A549 (cell line): ENCODE measurements at regions not wholly inside any gene's neighbourhood (a gene's known extent, or its start where the extent isn't known, plus 50 kb on each side); places are given as distances from the start of the nearest gene placed in this dataset.

Experiments
- ATAC-seq, 2 experiments: fragments of 200-7000 bp in 1 of 2; fragments of >200 bp in 1 of 2; cut with Nextera tagmentation in 1 of 2; cut with Tn5 transposase in 1 of 2; 3 replicates each; pipeline versions ENCODE4 v1.8.0 to v1.9.1; 2018 to 2020; ENCODE audit warnings: mild to moderate bottlenecking in 1 of 2, moderate library complexity in 1 of 2
- CTCF ChIA-PET: fragments of 300-600 bp; sonication (Branson Sonifier 250); formaldehyde crosslinking; extraction: SDS; loops from one replicate; lab custom pipeline; 2021; ENCODE audit warnings: antibody characterized with exemption, inconsistent platforms; lab: Yijun Ruan, JAX
- POLR2A ChIA-PET: fragments of 350-600 bp; formaldehyde crosslinking; extraction: SDS; loops from one replicate; lab custom pipeline; 2021; ENCODE audit warnings: antibody characterized with exemption, inconsistent platforms; lab: Yijun Ruan, JAX
- DNase-seq, 2 experiments: peaks; one replicate each; pipeline versions ENCODE4 v3.0.0 to v3.0.0-alpha.2; 2011 to 2016; ENCODE audit warnings: low read depth in 1 of 2, low spot score in 1 of 2
- FAIRE-seq: peaks from 2 replicates; lab custom pipeline; 2011; peaks lifted over from hg19 to GRCh38; lab: Jason Lieb, UNC
- H3K27ac ChIP-seq, 2 experiments: fragments of >200 bp; sonication (Bioruptor Twin); formaldehyde crosslinking; 3 replicates each; pipeline ENCODE4 v1.5.1; 2016 to 2017
- H3K4me1 ChIP-seq: fragments of >200 bp; sonication (Bioruptor Twin); formaldehyde crosslinking; 3 replicates; pipeline ENCODE4 v1.6.1; 2016
- H3K4me2 ChIP-seq: fragments of >200 bp; sonication (Bioruptor Twin); formaldehyde crosslinking; 3 replicates; pipeline ENCODE4 v1.6.1; 2016
- H3K4me3 ChIP-seq: fragments of >200 bp; sonication (Bioruptor Twin); formaldehyde crosslinking; 3 replicates; pipeline ENCODE4 v1.5.1; 2016
- H3K9me3 ChIP-seq: fragments of >200 bp; sonication (Bioruptor Twin); formaldehyde crosslinking; 3 replicates; pipeline ENCODE4 v1.6.1; 2016
- CBX2 ChIP-seq: fragments of 200-600 bp; sonication (generic); IDR thresholded peaks from 2 replicates; pipeline ENCODE4 v1.6.1; 2016; ENCODE audit warnings: low read depth, mild to moderate bottlenecking, borderline replicate concordance
- CBX8 ChIP-seq: fragments of 200-600 bp; sonication (generic); IDR thresholded peaks from 2 replicates; pipeline ENCODE4 v1.6.1; 2016
- CHD2 ChIP-seq: fragments of 150-350 bp; IDR thresholded peaks from 2 replicates; pipeline ENCODE4 v1.6.1; 2014; ENCODE audit warnings: low read length; ENCODE audit not compliant: partially characterized antibody
- CHD4 ChIP-seq: fragments of 200-600 bp; sonication (generic); IDR thresholded peaks from 2 replicates; pipeline ENCODE4 v1.6.1; 2016; ENCODE audit warnings: antibody characterized with exemption, mild to moderate bottlenecking, borderline replicate concordance
- EHMT2 ChIP-seq: fragments of 200-600 bp; sonication (generic); IDR thresholded peaks from 2 replicates; pipeline ENCODE4 v1.6.1; 2016; ENCODE audit warnings: antibody characterized with exemption, low read depth, mild to moderate bottlenecking, moderate library complexity
- EP300 ChIP-seq, 2 experiments: fragments of >200 bp; sonication (Bioruptor Twin); formaldehyde crosslinking; IDR thresholded peaks; 2 replicates in 1 of 2; 3 replicates in 1 of 2; pipeline ENCODE4 v1.6.1; 2016 to 2017
- FOSB ChIP-seq: fragments of 250-450 bp; sonication (Bioruptor Pico); IDR thresholded peaks from 2 replicates; pipeline ENCODE4 v1.5.0; 2020; ENCODE audit warnings: mild to moderate bottlenecking, moderate library complexity
- FOSL2 ChIP-seq, 2 experiments: fragments of 450-650 bp in 1 of 2; fragments of >200 bp in 1 of 2; sonication (Bioruptor Twin) in 1 of 2; formaldehyde crosslinking; IDR thresholded peaks; 2 replicates each; pipeline versions ENCODE4 v1.5.0 to v1.6.1; 2016 to 2020; ENCODE audit warnings: mild to moderate bottlenecking in 1 of 2, moderate library complexity in 1 of 2
- FOXS1 ChIP-seq: fragments of 250-450 bp; sonication (Bioruptor Pico); IDR thresholded peaks from 2 replicates; pipeline ENCODE4 v1.5.0; 2020; ENCODE audit warnings: mild to moderate bottlenecking, moderate library complexity
- HEYL ChIP-seq: fragments of 250-450 bp; sonication (Bioruptor Pico); IDR thresholded peaks from 2 replicates; pipeline ENCODE4 v1.8.0; 2021; ENCODE audit warnings: mild to moderate bottlenecking, moderate library complexity
- HOXB13 ChIP-seq: fragments of 250-450 bp; sonication (Bioruptor Pico); IDR thresholded peaks from 2 replicates; pipeline ENCODE4 v1.5.0; 2020; ENCODE audit warnings: low read depth, mild to moderate bottlenecking, moderate library complexity
- KDM5A ChIP-seq: fragments of 200-600 bp; sonication (generic); IDR thresholded peaks from 2 replicates; pipeline ENCODE4 v1.6.1; 2016; ENCODE audit warnings: antibody characterized with exemption, mild to moderate bottlenecking
- MAZ ChIP-seq: fragments of 150-350 bp; IDR thresholded peaks from 2 replicates; pipeline ENCODE4 v1.6.1; 2014; ENCODE audit warnings: antibody characterized with exemption, low read depth, low read length, borderline replicate concordance
- PHF8 ChIP-seq: fragments of 200-600 bp; sonication (generic); IDR thresholded peaks from 2 replicates; pipeline ENCODE4 v1.6.1; 2016; ENCODE audit warnings: low read depth, mild to moderate bottlenecking, antibody characterized with exemption, moderate library complexity, borderline replicate concordance
- POLR2A ChIP-seq: IDR thresholded peaks from 2 replicates; pipeline ENCODE4 v1.6.1; 2012; ENCODE audit warnings: mild to moderate bottlenecking, low read length
- RARB ChIP-seq: fragments of 250-450 bp; sonication (Bioruptor Pico); IDR thresholded peaks from 2 replicates; pipeline ENCODE4 v1.8.0; 2021; ENCODE audit warnings: mild to moderate bottlenecking, moderate library complexity
- RCOR1 ChIP-seq: fragments of 150-350 bp; IDR thresholded peaks from 2 replicates; pipeline ENCODE4 v1.6.1; 2014; ENCODE audit warnings: antibody characterized with exemption, low read length, low read depth
- SMC3 ChIP-seq: fragments of >200 bp; sonication (Bioruptor Twin); formaldehyde crosslinking; IDR thresholded peaks from 3 replicates; pipeline ENCODE4 v1.6.1; 2018; ENCODE audit warnings: inconsistent platforms
- SREBF2 ChIP-seq: fragments of 450-650 bp; IDR thresholded peaks from 2 replicates; pipeline ENCODE4 v1.6.1; 2014; ENCODE audit warnings: mild to moderate bottlenecking, moderate library complexity
- TFCP2L1 ChIP-seq: fragments of 250-450 bp; sonication (Bioruptor Pico); IDR thresholded peaks from 2 replicates; pipeline ENCODE4 v1.5.0; 2021; ENCODE audit warnings: mild to moderate bottlenecking
- WGBS: methylation state at CpG from one replicate; pipeline ENCODE4 v1.1.6; 2017; ENCODE audit errors: missing lambda C conversion rate; 5-methylcytosine and 5-hydroxymethylcytosine counted together
- TF ChIP-seq, protein P1 (sequence below): fragments of 150-350 bp; IDR thresholded peaks from 2 replicates; pipeline ENCODE4 v1.6.1; 2014; ENCODE audit warnings: low read depth, mild to moderate bottlenecking, low read length
- TF ChIP-seq, protein P2 (sequence below): fragments of 250-450 bp; sonication (Bioruptor Pico); IDR thresholded peaks from 2 replicates; pipeline ENCODE4 v1.5.0; 2021; ENCODE audit warnings: mild to moderate bottlenecking, moderate library complexity, borderline replicate concordance
- TF ChIP-seq, protein P3 (sequence below): fragments of >200 bp; sonication (Bioruptor Twin); formaldehyde crosslinking; IDR thresholded peaks from 3 replicates; pipeline ENCODE4 v1.5.1; 2016
- TF ChIP-seq, protein P4 (sequence below): IDR thresholded peaks from 2 replicates; pipeline ENCODE4 v1.6.1; 2012; ENCODE audit warnings: low read depth, borderline replicate concordance
- TF ChIP-seq, protein P5 (sequence below): IDR thresholded peaks from 2 replicates; pipeline ENCODE4 v1.6.1; 2012
- TF ChIP-seq, protein P6 (sequence below): IDR thresholded peaks from 2 replicates; pipeline ENCODE4 v1.6.1; 2012

DNA sequence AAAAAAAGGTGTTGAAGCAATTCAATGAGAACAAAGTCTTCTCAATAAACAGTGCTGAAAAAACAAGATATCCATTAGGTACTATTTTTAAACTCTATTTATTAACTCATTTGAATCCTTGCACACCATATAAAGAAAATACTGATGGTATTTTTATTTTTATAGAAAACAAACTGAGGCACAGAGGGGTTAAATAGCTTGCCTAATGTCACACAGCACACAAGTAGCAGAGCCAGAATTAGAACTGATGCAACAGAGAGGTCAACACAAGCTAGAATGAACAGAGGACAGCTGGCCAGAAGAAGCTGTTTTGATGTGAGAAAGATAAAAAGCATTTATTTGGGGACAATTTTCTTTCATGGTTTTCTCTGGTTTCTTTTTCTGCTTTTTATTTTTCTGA, 99.4 kb upstream of the RGPD4 start:
- DNase-seq (no peak), FAIRE-seq (no peak), ATAC-seq (no peak)
- no peak overlapping the region for H3K27ac ChIP-seq
- CTCF ChIA-PET = no interaction called here
- H3K4me3 ChIP-seq = no peak overlapping the region
- TF ChIP-seq, protein P1, sequence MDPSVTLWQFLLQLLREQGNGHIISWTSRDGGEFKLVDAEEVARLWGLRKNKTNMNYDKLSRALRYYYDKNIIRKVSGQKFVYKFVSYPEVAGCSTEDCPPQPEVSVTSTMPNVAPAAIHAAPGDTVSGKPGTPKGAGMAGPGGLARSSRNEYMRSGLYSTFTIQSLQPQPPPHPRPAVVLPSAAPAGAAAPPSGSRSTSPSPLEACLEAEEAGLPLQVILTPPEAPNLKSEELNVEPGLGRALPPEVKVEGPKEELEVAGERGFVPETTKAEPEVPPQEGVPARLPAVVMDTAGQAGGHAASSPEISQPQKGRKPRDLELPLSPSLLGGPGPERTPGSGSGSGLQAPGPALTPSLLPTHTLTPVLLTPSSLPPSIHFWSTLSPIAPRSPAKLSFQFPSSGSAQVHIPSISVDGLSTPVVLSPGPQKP = no peak
- TF ChIP-seq, protein P2, sequence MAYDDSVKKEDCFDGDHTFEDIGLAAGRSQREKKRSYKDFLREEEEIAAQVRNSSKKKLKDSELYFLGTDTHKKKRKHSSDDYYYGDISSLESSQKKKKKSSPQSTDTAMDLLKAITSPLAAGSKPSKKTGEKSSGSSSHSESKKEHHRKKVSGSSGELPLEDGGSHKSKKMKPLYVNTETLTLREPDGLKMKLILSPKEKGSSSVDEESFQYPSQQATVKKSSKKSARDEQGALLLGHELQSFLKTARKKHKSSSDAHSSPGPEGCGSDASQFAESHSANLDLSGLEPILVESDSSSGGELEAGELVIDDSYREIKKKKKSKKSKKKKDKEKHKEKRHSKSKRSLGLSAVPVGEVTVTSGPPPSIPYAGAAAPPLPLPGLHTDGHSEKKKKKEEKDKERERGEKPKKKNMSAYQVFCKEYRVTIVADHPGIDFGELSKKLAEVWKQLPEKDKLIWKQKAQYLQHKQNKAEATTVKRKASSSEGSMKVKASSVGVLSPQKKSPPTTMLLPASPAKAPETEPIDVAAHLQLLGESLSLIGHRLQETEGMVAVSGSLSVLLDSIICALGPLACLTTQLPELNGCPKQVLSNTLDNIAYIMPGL = no peak
- TF ChIP-seq KDM5A (no peak), FOSB (CRISPR knock-in tag) (no peak), EHMT2 (no peak), RCOR1 (no peak), CHD2 (no peak), CBX2 (no peak), POLR2A (no peak), CHD4 (no peak), CBX8 (no peak), PHF8 (no peak), TFCP2L1 (CRISPR knock-in tag) (no peak), RARB (CRISPR knock-in tag) (no peak), FOXS1 (CRISPR knock-in tag) (no peak)
- TF ChIP-seq, protein P3, sequence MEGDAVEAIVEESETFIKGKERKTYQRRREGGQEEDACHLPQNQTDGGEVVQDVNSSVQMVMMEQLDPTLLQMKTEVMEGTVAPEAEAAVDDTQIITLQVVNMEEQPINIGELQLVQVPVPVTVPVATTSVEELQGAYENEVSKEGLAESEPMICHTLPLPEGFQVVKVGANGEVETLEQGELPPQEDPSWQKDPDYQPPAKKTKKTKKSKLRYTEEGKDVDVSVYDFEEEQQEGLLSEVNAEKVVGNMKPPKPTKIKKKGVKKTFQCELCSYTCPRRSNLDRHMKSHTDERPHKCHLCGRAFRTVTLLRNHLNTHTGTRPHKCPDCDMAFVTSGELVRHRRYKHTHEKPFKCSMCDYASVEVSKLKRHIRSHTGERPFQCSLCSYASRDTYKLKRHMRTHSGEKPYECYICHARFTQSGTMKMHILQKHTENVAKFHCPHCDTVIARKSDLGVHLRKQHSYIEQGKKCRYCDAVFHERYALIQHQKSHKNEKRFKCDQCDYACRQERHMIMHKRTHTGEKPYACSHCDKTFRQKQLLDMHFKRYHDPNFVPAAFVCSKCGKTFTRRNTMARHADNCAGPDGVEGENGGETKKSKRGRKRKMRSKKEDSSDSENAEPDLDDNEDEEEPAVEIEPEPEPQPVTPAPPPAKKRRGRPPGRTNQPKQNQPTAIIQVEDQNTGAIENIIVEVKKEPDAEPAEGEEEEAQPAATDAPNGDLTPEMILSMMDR = no peak
- no peak overlapping the region for H3K4me2 ChIP-seq
- POLR2A ChIA-PET = no interaction called here
- H3K4me1 ChIP-seq = peaks cover 4% of the 10 kb centered on the region; the same call in 1 of the 3 replicates
- no peaks in the 10 kb centered on the region for H3K9me3 ChIP-seq

DNA sequence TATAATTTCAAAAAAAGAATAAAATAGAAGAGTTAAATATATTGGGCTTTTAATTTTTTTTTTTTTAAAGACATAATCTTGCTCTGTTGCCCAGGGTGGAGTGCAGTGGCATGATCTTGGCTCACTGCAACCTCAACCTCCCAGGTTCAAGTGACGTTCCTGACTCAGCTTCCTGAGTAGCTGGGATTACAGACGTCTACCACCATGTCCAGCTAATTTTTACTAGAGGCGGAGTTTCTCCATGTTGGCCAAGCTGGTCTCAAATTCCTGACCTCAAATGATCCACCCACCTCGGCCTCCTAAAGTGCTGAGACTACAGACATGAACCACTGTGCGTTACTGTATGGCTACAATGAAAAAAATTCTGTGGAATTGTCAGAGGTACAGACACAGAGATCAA, 98.1 kb upstream of the RGPD4 start:
- CTCF ChIA-PET = no interaction called here
- no peak for DNase-seq
- Histone ChIP-seq H3K9me3 (no peaks in the 10 kb centered on the region), H3K4me2 (no peak overlapping the region), H3K4me1 (peaks cover 4% of the 10 kb centered on the region; the same call in 1 of the 3 replicates), H3K27ac (no peak overlapping the region), H3K4me3 (no peak overlapping the region)
- no peak for FAIRE-seq
- no peak for ATAC-seq
- WGBS = 44% methylated on average over 5 of the region's 5 CpGs
- POLR2A ChIA-PET = no interaction called here
- TF ChIP-seq SREBF2 = no peak
- no peak for TF ChIP-seq FOSL2 (IDR thresholded peaks at IDR 0.05)
- TF ChIP-seq FOSL2 (CRISPR knock-in tag; IDR thresholded peaks at IDR 0.05) = no peak
- TF ChIP-seq, protein P4, sequence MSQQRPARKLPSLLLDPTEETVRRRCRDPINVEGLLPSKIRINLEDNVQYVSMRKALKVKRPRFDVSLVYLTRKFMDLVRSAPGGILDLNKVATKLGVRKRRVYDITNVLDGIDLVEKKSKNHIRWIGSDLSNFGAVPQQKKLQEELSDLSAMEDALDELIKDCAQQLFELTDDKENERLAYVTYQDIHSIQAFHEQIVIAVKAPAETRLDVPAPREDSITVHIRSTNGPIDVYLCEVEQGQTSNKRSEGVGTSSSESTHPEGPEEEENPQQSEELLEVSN = no peak
- no peak for TF ChIP-seq MAZ
- no peak for TF ChIP-seq CHD4
- no peak for TF ChIP-seq TFCP2L1 (CRISPR knock-in tag)
- TF ChIP-seq SMC3 = no peak
- TF ChIP-seq HEYL = no peak
- TF ChIP-seq, protein P5, sequence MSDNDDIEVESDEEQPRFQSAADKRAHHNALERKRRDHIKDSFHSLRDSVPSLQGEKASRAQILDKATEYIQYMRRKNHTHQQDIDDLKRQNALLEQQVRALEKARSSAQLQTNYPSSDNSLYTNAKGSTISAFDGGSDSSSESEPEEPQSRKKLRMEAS = no peak
- TF ChIP-seq, protein P3 = no peak
- no peak for TF ChIP-seq EP300 (IDR thresholded peaks at IDR 0.05)
- TF ChIP-seq, protein P6, sequence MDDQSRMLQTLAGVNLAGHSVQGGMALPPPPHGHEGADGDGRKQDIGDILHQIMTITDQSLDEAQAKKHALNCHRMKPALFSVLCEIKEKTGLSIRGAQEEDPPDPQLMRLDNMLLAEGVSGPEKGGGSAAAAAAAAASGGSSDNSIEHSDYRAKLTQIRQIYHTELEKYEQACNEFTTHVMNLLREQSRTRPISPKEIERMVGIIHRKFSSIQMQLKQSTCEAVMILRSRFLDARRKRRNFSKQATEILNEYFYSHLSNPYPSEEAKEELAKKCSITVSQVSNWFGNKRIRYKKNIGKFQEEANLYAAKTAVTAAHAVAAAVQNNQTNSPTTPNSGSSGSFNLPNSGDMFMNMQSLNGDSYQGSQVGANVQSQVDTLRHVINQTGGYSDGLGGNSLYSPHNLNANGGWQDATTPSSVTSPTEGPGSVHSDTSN = no peak
- no peak for TF ChIP-seq HOXB13
